HL-60 (cell line): ENCODE measurements at regions not wholly inside any gene's neighbourhood (a gene's known extent, or its start where the extent isn't known, plus 50 kb on each side); places are given as distances from the start of the nearest gene placed in this dataset.

Experiments
- DNase-seq, 2 experiments: peaks; one replicate each; pipeline ENCODE4 v3.0.0-alpha.2; 2010 to 2020; ENCODE audit warnings: low read depth in 1 of 2, low spot score in 1 of 2
- H3K27ac ChIP-seq: fragments of 250-450 bp; sonication (Bioruptor Pico); replicated peaks from 2 replicates; pipeline ENCODE4 v1.5.1; 2020; ENCODE audit warnings: mild to moderate bottlenecking, moderate library complexity
- H3K27me3 ChIP-seq: fragments of 250-450 bp; sonication (Bioruptor Pico); 2 replicates; pipeline ENCODE4 v1.5.1; 2021; ENCODE audit warnings: mild to moderate bottlenecking, moderate library complexity; ENCODE audit not compliant: insufficient read depth, poor library complexity, severe bottlenecking
- H3K4me3 ChIP-seq: replicated peaks from 2 replicates; pipeline ENCODE4 v1.5.1; 2011; ENCODE audit warnings: mild to moderate bottlenecking, control low read depth, low read length; ENCODE audit not compliant: insufficient read depth
- GABPA ChIP-seq: IDR thresholded peaks from 2 replicates; pipeline ENCODE4 v1.6.1; 2012; ENCODE audit warnings: low read depth
- POLR2AphosphoS5 ChIP-seq: IDR thresholded peaks from 2 replicates; pipeline ENCODE4 v1.6.1; 2012; ENCODE audit warnings: low read depth
- SPI1 ChIP-seq: IDR thresholded peaks from 2 replicates; pipeline ENCODE4 v1.6.1; 2012; ENCODE audit warnings: low read depth, mild to moderate bottlenecking, borderline replicate concordance
- TF ChIP-seq, protein P1 (sequence below): IDR thresholded peaks from one replicate; pipeline ENCODE4 v1.5.1; 2011; ENCODE audit warnings: low read length, control low read depth, inconsistent platforms; ENCODE audit not compliant: insufficient read depth
- TF ChIP-seq, protein P2 (sequence below): IDR thresholded peaks from 2 replicates; pipeline ENCODE4 v1.6.1; 2012; ENCODE audit warnings: low read depth; ENCODE audit not compliant: insufficient replicate concordance

- no peak overlapping the region for H3K4me3 ChIP-seq
- no peak for DNase-seq
- TF ChIP-seq, protein P1, sequence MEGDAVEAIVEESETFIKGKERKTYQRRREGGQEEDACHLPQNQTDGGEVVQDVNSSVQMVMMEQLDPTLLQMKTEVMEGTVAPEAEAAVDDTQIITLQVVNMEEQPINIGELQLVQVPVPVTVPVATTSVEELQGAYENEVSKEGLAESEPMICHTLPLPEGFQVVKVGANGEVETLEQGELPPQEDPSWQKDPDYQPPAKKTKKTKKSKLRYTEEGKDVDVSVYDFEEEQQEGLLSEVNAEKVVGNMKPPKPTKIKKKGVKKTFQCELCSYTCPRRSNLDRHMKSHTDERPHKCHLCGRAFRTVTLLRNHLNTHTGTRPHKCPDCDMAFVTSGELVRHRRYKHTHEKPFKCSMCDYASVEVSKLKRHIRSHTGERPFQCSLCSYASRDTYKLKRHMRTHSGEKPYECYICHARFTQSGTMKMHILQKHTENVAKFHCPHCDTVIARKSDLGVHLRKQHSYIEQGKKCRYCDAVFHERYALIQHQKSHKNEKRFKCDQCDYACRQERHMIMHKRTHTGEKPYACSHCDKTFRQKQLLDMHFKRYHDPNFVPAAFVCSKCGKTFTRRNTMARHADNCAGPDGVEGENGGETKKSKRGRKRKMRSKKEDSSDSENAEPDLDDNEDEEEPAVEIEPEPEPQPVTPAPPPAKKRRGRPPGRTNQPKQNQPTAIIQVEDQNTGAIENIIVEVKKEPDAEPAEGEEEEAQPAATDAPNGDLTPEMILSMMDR = no peak
- TF ChIP-seq POLR2AphosphoS5 (no peak), GABPA (no peak), SPI1 (no peak)
- TF ChIP-seq, protein P2, sequence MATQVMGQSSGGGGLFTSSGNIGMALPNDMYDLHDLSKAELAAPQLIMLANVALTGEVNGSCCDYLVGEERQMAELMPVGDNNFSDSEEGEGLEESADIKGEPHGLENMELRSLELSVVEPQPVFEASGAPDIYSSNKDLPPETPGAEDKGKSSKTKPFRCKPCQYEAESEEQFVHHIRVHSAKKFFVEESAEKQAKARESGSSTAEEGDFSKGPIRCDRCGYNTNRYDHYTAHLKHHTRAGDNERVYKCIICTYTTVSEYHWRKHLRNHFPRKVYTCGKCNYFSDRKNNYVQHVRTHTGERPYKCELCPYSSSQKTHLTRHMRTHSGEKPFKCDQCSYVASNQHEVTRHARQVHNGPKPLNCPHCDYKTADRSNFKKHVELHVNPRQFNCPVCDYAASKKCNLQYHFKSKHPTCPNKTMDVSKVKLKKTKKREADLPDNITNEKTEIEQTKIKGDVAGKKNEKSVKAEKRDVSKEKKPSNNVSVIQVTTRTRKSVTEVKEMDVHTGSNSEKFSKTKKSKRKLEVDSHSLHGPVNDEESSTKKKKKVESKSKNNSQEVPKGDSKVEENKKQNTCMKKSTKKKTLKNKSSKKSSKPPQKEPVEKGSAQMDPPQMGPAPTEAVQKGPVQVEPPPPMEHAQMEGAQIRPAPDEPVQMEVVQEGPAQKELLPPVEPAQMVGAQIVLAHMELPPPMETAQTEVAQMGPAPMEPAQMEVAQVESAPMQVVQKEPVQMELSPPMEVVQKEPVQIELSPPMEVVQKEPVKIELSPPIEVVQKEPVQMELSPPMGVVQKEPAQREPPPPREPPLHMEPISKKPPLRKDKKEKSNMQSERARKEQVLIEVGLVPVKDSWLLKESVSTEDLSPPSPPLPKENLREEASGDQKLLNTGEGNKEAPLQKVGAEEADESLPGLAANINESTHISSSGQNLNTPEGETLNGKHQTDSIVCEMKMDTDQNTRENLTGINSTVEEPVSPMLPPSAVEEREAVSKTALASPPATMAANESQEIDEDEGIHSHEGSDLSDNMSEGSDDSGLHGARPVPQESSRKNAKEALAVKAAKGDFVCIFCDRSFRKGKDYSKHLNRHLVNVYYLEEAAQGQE = no peak
- H3K27ac ChIP-seq = no peak overlapping the region
- no peaks in the 10 kb centered on the region for H3K27me3 ChIP-seq
Observed at GRCh38 chr4:167339781-167340180, 105.5 kb upstream of the SPOCK3 start.

- DNase-seq = no peak
- no peak overlapping the region for H3K27ac ChIP-seq
- no peaks in the 10 kb centered on the region for H3K27me3 ChIP-seq
- H3K4me3 ChIP-seq = no peak overlapping the region
- TF ChIP-seq SPI1 = no peak
- no peak for TF ChIP-seq GABPA
- TF ChIP-seq, protein P1 = no peak
- TF ChIP-seq, protein P2 = no peak
- no peak for TF ChIP-seq POLR2AphosphoS5
Observed at GRCh38 chr4:167359711-167360110, 125.4 kb upstream of the SPOCK3 start.

GRCh38 chr4:167379076-167379835 lies 145.0 kb upstream of the SPOCK3 start:
- Histone ChIP-seq H3K4me3 (no peak overlapping the region), H3K27ac (no peak overlapping the region), H3K27me3 (no peaks in the 10 kb centered on the region)
- TF ChIP-seq GABPA (no peak), POLR2AphosphoS5 (no peak), SPI1 (no peak)
- TF ChIP-seq, protein P2 = no peak
- TF ChIP-seq, protein P1 = no peak
- no peak for DNase-seq
